ENCODE measurements at regions not wholly inside any gene's neighbourhood (a gene's known extent, or its start where the extent isn't known, plus 50 kb on each side); places are given as distances from the start of the nearest gene placed in this dataset.

- no peaks in the 10 kb centered on the region for H3K36me3 ChIP-seq
- no peaks in the 10 kb centered on the region; the same call in 1 of the 2 replicates for H3K9me3 ChIP-seq
- DNase-seq, result no peak
- no peak overlapping the region for H3K4me3 ChIP-seq (ENCODE audit: low read depth, low read length)
- H3K4me1 ChIP-seq, result no peaks in the 10 kb centered on the region
- H3K27me3 ChIP-seq, result no peaks in the 10 kb centered on the region
- TF ChIP-seq CTCF (IDR thresholded peaks at IDR 0.05; ENCODE audit: low read depth, low read length), result no peak
These were observed 229.8 kb upstream of the HDAC9 start for GRCh38 chr7:18265611-18266281.

- H3K4me3 ChIP-seq (ENCODE audit: low read depth, low read length), result no peak overlapping the region
- DNase-seq, result no peak
- TF ChIP-seq CTCF (IDR thresholded peaks at IDR 0.05; ENCODE audit: low read depth, low read length), result no peak
- no peaks in the 10 kb centered on the region for H3K27me3 ChIP-seq
- H3K36me3 ChIP-seq, result no peaks in the 10 kb centered on the region
- no peaks in the 10 kb centered on the region; the same call in 1 of the 2 replicates for H3K9me3 ChIP-seq
- no peaks in the 10 kb centered on the region for H3K4me1 ChIP-seq
These were observed 227.0 kb upstream of the HDAC9 start for GRCh38 chr7:18268571-18268970.

- H3K4me1 ChIP-seq, result no peaks in the 10 kb centered on the region
- no peak for DNase-seq
- TF ChIP-seq CTCF (IDR thresholded peaks at IDR 0.05; ENCODE audit: low read depth, low read length), result peak; percentile 28
- no peaks in the 10 kb centered on the region for H3K27me3 ChIP-seq
- H3K9me3 ChIP-seq, result no peaks in the 10 kb centered on the region
- no peaks in the 10 kb centered on the region for H3K36me3 ChIP-seq
- H3K4me3 ChIP-seq (ENCODE audit: low read depth, low read length), result no peak overlapping the region
These were observed 219.2 kb upstream of the HDAC9 start for GRCh38 chr7:18276380-18276779.

- H3K27me3 ChIP-seq, result no peaks in the 10 kb centered on the region
- H3K4me1 ChIP-seq, result no peaks in the 10 kb centered on the region
- TF ChIP-seq CTCF (IDR thresholded peaks at IDR 0.05; ENCODE audit: low read depth, low read length), result no peak
- H3K9me3 ChIP-seq, result no peaks in the 10 kb centered on the region
- no peaks in the 10 kb centered on the region for H3K36me3 ChIP-seq
- no peak for DNase-seq
- no peak overlapping the region for H3K4me3 ChIP-seq (ENCODE audit: low read depth, low read length)
These were observed 217.2 kb upstream of the HDAC9 start for GRCh38 chr7:18278316-18278715.

GRCh38 chr7:18283045-18283444 is 212.5 kb upstream of the HDAC9 start:
- Histone ChIP-seq H3K27me3 (no peaks in the 10 kb centered on the region), H3K4me3 (ENCODE audit: low read depth, low read length) (no peak overlapping the region), H3K9me3 (no peaks in the 10 kb centered on the region), H3K36me3 (no peaks in the 10 kb centered on the region), H3K4me1 (no peaks in the 10 kb centered on the region; the same call in 1 of the 2 replicates)
- DNase-seq, result no peak
- no peak for TF ChIP-seq CTCF (IDR thresholded peaks at IDR 0.05; ENCODE audit: low read depth, low read length)

GRCh38 chr7:18287482-18287881 is 208.1 kb upstream of the HDAC9 start:
- Histone ChIP-seq H3K27me3 (no peaks in the 10 kb centered on the region), H3K4me1 (peaks cover 2% of the 10 kb centered on the region; the same call in 1 of the 2 replicates), H3K9me3 (no peaks in the 10 kb centered on the region), H3K36me3 (no peaks in the 10 kb centered on the region), H3K4me3 (ENCODE audit: low read depth, low read length) (no peak overlapping the region)
- no peak for TF ChIP-seq CTCF (IDR thresholded peaks at IDR 0.05; ENCODE audit: low read depth, low read length)
- peak; percentile 37 for DNase-seq

All from BE2C (cell line).